ENCODE measurements at regions not wholly inside any gene's neighbourhood (a gene's known extent, or its start where the extent isn't known, plus 50 kb on each side); places are given as distances from the start of the nearest gene placed in this dataset.
A peak's percentile ranks its signal among the peaks of the same experiment; 100 is the strongest.

- TF ChIP-seq, protein P1, sequence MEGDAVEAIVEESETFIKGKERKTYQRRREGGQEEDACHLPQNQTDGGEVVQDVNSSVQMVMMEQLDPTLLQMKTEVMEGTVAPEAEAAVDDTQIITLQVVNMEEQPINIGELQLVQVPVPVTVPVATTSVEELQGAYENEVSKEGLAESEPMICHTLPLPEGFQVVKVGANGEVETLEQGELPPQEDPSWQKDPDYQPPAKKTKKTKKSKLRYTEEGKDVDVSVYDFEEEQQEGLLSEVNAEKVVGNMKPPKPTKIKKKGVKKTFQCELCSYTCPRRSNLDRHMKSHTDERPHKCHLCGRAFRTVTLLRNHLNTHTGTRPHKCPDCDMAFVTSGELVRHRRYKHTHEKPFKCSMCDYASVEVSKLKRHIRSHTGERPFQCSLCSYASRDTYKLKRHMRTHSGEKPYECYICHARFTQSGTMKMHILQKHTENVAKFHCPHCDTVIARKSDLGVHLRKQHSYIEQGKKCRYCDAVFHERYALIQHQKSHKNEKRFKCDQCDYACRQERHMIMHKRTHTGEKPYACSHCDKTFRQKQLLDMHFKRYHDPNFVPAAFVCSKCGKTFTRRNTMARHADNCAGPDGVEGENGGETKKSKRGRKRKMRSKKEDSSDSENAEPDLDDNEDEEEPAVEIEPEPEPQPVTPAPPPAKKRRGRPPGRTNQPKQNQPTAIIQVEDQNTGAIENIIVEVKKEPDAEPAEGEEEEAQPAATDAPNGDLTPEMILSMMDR (conservative IDR thresholded peaks at IDR 0.05 in 1 of 2, IDR thresholded peaks at IDR 0.05 in 1 of 2; ENCODE audit: low read depth in 1 of 2, low read length in 2 of 2) = no peak
- TF ChIP-seq EZH2 (IDR thresholded peaks at IDR 0.05; ENCODE audit: low read length, missing control alignments) = no peak
- Histone ChIP-seq H3K27me3 (ENCODE audit: control insufficient read depth, insufficient read depth, low read length) (no peaks in the 10 kb centered on the region), H3K79me2 (ENCODE audit: control insufficient read depth, insufficient read depth, low read length) (no peaks in the 10 kb centered on the region), H3K4me3 (replicated peaks in 1 of 4; ENCODE audit: control extremely low read depth in 1 of 4, insufficient read depth in 1 of 4, low read depth in 3 of 4, low read length in 4 of 4) (no peak overlapping the region), H3K4me1 (ENCODE audit: control insufficient read depth, extremely low read depth, insufficient read depth, low read length) (no peaks in the 10 kb centered on the region), H3K9ac (ENCODE audit: insufficient read depth, low read length) (no peak overlapping the region), H3K27ac (ENCODE audit: insufficient read depth, low read length) (no peak overlapping the region), H4K20me1 (ENCODE audit: control insufficient read depth, extremely low read depth, insufficient read depth, low read length) (no peaks in the 10 kb centered on the region), H2AFZ (ENCODE audit: low read length) (no peak overlapping the region), H3K36me3 (ENCODE audit: control insufficient read depth, insufficient read depth, low read length) (no peaks in the 10 kb centered on the region), H3K4me2 (ENCODE audit: extremely low read depth, insufficient read depth, low read length) (no peak overlapping the region), H3K9me3 (ENCODE audit: control insufficient read depth, insufficient read depth, low read depth, low read length) (no peaks in the 10 kb centered on the region)
- DNase-seq (ENCODE audit: low read depth in 2 of 2) = no peak
Measured at GRCh38 chr4:124184792-124185191, 527.7 kb downstream of the ANKRD50 start.

DNA sequence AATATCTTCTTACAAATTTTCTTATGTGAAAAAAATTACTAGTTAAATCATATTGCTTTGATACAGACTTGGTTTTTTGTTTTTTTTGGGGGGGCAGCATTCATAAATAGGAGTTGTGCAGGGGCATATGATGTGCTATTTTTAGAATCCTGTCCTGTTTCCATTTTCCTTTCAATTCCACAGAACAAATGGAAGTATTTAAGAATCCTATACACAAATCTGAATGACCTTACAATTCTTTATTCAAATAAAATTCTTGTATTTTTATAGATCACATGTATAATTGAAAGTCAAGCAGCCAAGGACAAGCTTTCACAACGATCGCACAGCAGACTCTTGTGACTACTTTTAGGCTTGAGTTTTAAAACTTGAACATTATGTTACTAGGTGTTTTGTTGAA is 523.9 kb downstream of the ANKRD50 start:
- no peak for DNase-seq (ENCODE audit: low read depth in 2 of 2)
- H3K36me3 ChIP-seq (ENCODE audit: control insufficient read depth, insufficient read depth, low read length) = no peaks in the 10 kb centered on the region
- no peak overlapping the region for H3K4me2 ChIP-seq (ENCODE audit: extremely low read depth, insufficient read depth, low read length)
- H4K20me1 ChIP-seq (ENCODE audit: control insufficient read depth, extremely low read depth, insufficient read depth, low read length) = no peaks in the 10 kb centered on the region
- no peak overlapping the region for H3K9ac ChIP-seq (ENCODE audit: insufficient read depth, low read length)
- no peaks in the 10 kb centered on the region for H3K27me3 ChIP-seq (ENCODE audit: control insufficient read depth, insufficient read depth, low read length)
- TF ChIP-seq EZH2 (IDR thresholded peaks at IDR 0.05; ENCODE audit: low read length, missing control alignments) = no peak
- TF ChIP-seq, protein P1 (conservative IDR thresholded peaks at IDR 0.05 in 1 of 2, IDR thresholded peaks at IDR 0.05 in 1 of 2; ENCODE audit: low read depth in 1 of 2, low read length in 2 of 2) = no peak
- H2AFZ ChIP-seq (ENCODE audit: low read length) = no peak overlapping the region
- H3K9me3 ChIP-seq (ENCODE audit: control insufficient read depth, insufficient read depth, low read depth, low read length) = no peaks in the 10 kb centered on the region
- no peak overlapping the region for H3K27ac ChIP-seq (ENCODE audit: insufficient read depth, low read length)
- H3K79me2 ChIP-seq (ENCODE audit: control insufficient read depth, insufficient read depth, low read length) = no peaks in the 10 kb centered on the region
- H3K4me3 ChIP-seq (replicated peaks in 1 of 4; ENCODE audit: control extremely low read depth in 1 of 4, insufficient read depth in 1 of 4, low read depth in 3 of 4, low read length in 4 of 4) = no peak overlapping the region
- no peaks in the 10 kb centered on the region for H3K4me1 ChIP-seq (ENCODE audit: control insufficient read depth, extremely low read depth, insufficient read depth, low read length)

GRCh38 chr4:124189545-124189944 is 523.0 kb downstream of the ANKRD50 start:
- H4K20me1 ChIP-seq (ENCODE audit: control insufficient read depth, extremely low read depth, insufficient read depth, low read length) = no peaks in the 10 kb centered on the region
- DNase-seq (ENCODE audit: low read depth in 2 of 2) = no peak
- no peaks in the 10 kb centered on the region for H3K36me3 ChIP-seq (ENCODE audit: control insufficient read depth, insufficient read depth, low read length)
- peak overlapping the region; percentile 38 for H2AFZ ChIP-seq (ENCODE audit: low read length)
- no peak for TF ChIP-seq EZH2 (IDR thresholded peaks at IDR 0.05; ENCODE audit: low read length, missing control alignments)
- TF ChIP-seq, protein P1 (conservative IDR thresholded peaks at IDR 0.05 in 1 of 2, IDR thresholded peaks at IDR 0.05 in 1 of 2; ENCODE audit: low read depth in 1 of 2, low read length in 2 of 2) = no peak
- H3K4me3 ChIP-seq (replicated peaks in 1 of 4; ENCODE audit: control extremely low read depth in 1 of 4, insufficient read depth in 1 of 4, low read depth in 3 of 4, low read length in 4 of 4) = no peak overlapping the region
- H3K79me2 ChIP-seq (ENCODE audit: control insufficient read depth, insufficient read depth, low read length) = no peaks in the 10 kb centered on the region
- H3K4me1 ChIP-seq (ENCODE audit: control insufficient read depth, extremely low read depth, insufficient read depth, low read length) = no peaks in the 10 kb centered on the region
- no peak overlapping the region for H3K9ac ChIP-seq (ENCODE audit: insufficient read depth, low read length)
- H3K27me3 ChIP-seq (ENCODE audit: control insufficient read depth, insufficient read depth, low read length) = no peaks in the 10 kb centered on the region
- H3K9me3 ChIP-seq (ENCODE audit: control insufficient read depth, insufficient read depth, low read depth, low read length) = no peaks in the 10 kb centered on the region
- no peak overlapping the region for H3K4me2 ChIP-seq (ENCODE audit: extremely low read depth, insufficient read depth, low read length)
- no peak overlapping the region for H3K27ac ChIP-seq (ENCODE audit: insufficient read depth, low read length)

Measured in fibroblast of lung (primary cell).